HG03342 (cell line): ENCODE measurements at regions not wholly inside any gene's neighbourhood (a gene's known extent, or its start where the extent isn't known, plus 50 kb on each side); places are given as distances from the start of the nearest gene placed in this dataset.
"Not testable (repeated sequence)": the region's sequence is repeated elsewhere in the genome, so short reads cannot be mapped to it uniquely, and the experiment has no call there.

Experiments
- ATAC-seq: cut with Tn5 transposase; IDR thresholded peaks from one replicate; pipeline ENCODE4 v1.9.1; 2021; ENCODE audit warnings: mild to moderate bottlenecking, moderate library complexity; ENCODE audit not compliant: unreplicated experiment

DNA sequence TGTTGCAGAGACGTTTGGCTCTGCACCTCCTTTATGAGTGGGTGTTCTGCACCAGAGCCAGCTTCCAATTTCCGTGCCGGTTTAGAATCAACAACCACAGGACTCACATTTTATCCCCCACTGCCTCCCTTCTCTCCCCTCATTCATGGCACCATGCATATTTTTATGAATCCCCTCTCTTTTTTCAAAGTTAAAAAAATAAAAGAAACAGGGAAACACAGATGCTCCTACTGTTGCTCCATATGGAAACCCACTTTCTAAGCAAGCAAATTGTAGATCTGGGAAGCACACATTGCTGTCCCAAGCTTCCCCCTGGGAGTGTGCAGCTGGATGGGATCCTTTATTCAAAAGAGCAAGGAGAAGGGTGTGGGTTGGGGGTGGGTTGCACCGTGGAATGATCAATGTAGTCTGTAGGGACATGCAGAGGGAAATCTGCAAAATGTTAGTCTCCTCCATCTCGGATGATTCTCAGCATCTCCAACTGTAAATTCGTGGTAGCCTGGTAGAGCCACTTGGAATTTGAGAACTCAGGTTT, 410.0 kb upstream of the ADAMTSL1 start:
- no peak for ATAC-seq

DNA sequence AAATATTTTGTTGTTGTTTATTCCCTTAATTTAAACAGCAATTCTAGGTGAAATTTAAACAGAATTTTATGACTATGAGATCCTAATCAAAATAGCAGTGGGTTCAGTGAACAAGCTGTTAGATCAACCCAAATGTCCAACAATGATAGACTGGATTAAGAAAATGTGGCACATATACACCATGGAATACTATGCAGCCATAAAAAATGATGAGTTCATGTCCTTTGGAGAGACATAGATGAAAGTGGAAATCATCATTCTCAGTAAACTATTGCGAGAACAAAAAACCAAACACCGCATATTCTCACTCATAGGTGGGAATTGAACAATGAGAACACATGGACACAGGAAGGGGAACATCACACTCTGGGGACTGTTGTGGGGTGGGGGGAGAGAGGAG, 407.3 kb upstream of the ADAMTSL1 start:
- not testable (repeated sequence) for ATAC-seq

DNA sequence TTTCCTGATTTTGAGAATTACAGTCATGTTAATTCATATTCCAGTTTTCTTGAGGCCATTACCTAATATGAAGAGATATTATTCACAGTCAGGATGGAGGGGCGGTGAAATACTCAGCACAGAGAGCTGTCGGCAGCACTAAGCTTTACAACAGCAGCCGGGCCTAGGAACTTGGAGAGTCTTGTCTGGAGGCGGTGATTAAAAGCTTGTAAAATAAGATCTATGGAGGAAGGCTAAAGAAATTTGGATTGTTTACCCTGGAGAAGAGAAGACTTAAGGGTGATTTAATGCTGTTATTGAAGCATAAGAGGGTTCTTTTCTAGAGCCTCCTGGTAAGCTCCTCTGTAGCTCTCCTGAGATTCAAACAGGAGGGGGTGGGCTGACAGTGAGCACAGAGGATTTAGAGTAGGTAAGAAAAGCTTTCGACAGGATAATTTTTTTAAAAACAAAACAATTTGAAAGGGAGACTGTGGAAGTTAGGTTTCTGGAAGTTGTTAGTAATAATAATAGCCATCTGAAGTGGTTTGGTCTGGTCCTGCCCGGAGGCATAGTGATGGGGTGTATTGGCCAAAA, 406.3 kb upstream of the ADAMTSL1 start:
- ATAC-seq: no peak

DNA sequence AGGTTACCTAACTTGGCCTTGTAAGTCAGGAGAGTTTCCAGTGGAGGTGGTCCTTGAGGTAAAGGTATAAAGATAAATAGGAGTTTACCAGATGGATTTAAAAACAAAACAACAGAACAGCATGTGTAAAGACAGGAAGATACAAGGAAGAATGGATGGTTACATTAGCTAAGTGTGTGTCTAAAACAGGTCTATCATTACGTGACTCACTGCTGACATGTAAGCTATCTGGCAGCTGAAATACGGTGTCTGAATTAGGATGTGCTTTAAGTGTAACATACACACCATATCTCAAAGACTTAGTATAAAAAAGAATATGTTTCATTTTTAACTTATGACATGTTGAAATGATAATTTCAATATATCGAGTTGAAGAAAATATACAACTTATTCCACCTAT, 405.1 kb upstream of the ADAMTSL1 start:
- no peak for ATAC-seq

DNA sequence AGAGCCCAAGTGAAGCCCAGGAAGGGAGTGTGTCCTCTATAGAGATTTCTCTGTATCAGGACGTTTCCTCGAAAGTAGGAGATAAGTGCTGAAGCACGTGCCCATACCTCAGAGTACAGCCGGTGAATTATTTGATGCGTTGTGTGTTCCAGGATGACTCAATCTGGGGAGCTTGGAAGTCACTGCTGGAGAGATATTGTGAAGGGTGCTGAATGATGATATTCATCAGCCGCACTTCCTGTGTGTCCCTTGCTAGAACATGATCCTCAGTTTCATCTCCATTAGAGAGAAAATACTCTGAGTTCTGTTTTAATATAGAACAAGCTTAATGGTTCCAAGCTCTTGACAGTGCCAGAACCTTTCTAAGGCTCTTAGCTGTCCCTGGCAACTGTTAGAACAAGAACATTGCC, 402.3 kb upstream of the ADAMTSL1 start:
- no peak for ATAC-seq

DNA sequence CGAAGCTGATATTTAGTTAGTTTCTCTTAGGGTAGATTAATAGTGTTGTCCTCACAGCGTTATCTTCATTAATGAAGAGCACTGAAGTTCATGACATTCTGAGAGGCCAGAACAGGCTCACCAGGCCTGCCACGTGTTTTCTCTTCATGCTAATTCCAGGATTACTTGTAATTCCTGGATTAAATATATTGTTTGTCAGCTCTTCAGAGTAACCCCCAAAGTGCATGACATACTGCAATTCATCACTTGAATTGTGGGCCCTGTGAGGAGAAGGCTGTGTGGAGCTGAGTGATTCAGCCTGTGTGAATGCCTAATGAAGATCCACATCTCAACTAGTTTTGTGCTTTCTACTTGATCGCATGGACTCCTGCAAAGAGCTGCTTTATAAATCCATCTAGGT, 401.0 kb upstream of the ADAMTSL1 start:
- no peak for ATAC-seq

DNA sequence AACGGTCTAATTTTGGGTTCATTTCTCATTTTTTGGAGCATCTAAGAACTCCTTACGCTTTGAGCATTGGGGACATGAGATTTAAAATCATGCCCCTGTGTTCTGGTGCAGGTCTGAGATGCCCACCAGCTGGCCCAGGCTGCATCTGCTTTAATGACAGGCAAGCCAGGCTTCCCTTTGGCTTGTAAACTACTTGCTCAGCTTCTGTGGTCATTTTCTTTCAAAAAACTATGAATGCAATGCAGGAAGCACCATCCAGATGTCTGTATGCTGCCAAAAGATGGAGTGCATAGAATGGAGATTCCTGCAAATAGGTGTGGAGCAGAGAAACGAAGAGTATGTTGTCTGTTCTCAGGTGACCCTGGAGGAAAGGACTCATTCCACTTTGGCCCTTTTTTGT, 399.9 kb upstream of the ADAMTSL1 start:
- no peak for ATAC-seq

DNA sequence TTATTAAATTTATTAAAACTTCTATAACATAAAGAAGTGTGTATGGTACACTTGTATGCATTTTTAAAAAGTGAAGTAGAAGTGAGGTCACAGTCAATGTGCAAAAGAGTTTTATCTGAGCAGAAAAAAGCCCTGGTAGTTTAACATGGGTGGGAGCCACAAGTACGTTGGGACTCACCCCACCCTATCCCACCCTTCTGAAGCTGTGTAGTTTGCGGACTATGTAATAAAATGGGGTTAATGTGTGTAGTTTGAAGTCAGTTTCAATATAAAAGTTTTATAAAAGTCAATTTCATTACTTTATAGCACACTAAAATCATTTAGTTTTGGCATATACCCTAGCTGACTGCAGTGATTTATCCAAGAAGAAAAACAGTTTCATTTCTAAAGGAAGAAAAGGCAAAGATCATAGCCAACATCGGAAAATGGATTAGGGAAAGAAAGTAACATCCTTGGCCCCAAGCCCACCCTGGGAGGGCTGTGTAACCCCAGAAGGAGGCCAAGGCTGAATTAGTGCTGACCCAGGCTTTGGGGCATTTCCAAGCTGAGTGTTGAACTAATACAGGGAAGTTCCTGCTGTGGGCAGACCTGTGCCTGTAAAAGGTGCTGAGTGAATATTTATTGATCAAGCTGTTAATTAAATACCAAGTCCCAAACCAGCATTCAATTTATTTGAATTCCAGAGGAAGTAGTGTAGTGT, 398.6 kb upstream of the ADAMTSL1 start:
- ATAC-seq: no peak

DNA sequence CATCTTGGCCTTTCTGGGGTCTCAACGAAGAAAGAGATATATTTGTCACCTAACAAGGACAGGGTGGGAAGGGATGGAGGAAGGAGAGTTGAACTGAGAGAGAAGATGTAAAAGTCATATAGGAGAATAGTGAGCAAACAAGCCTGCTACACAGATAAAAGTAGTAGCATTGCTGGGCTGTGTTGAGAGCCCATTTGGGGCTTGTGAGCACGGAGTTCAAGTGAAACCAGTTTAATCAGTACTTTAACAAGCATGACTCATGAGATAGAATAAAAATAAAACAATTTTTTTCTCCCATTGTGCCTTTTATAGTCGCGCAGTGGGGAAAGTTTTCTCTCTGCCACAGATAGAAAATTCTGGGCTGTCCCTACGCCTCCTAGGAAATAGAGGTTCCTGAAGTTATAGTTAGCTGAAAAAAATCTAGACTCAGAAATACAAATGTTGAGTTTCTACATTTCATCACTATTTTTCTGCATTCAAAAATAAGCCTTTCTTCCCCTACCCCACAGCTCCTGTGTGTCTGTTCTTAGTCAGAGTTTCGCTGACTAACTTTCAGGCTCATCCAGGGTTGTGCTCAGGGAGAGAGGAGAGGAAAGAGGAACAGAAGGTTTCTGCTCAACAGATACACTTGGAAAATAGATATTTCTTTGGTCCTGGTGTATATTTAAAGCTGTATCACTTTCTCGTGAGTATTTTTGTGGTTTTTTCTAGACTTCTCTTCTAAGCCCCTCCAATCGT, 395.8 kb upstream of the ADAMTSL1 start:
- ATAC-seq: no peak

DNA sequence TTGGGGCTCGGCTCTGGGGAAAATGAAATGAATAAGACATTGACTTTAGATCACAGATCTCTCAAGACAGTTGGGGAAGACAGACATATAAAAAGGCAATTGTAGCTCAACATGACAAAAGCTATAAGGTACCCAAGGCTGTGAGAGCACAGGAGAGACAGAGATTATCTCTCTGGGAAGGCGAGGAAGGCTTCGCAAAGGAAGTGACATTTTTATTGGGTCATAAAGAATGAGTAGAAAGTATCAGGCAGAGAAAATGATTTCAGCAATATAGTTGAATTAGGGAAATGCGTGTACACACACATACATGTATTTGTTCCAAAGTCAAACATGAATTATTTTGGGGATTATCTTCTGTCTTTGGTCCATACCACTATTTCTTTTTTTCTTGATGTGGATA, 381.8 kb upstream of the ADAMTSL1 start:
- no peak for ATAC-seq

DNA sequence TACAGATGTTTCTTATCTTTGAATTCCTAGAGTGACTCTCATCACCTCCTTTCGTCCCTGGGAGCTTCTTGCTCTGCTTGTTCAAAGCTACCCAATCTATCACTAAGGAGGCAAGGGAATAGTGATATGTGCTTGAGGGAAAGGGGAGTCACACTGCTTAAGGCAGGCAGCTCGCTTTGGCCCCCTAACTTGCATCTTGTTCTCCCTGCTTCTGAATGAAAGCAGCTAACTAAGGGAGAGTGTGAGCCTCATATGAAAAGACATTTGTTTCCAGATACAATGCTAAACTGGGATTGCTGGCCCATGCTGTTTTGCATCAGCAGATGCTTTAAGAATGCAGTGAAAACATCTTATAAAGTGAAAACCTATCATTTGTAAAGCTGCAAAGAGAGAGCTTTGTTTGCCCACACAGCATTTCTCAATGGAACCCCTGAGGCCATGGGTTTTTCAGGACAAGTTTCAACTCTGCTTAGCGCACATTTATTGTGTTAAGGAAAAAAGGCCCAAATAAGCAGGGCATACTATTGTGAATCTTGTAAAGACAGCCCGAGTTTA, 367.9 kb upstream of the ADAMTSL1 start:
- ATAC-seq: no peak

DNA sequence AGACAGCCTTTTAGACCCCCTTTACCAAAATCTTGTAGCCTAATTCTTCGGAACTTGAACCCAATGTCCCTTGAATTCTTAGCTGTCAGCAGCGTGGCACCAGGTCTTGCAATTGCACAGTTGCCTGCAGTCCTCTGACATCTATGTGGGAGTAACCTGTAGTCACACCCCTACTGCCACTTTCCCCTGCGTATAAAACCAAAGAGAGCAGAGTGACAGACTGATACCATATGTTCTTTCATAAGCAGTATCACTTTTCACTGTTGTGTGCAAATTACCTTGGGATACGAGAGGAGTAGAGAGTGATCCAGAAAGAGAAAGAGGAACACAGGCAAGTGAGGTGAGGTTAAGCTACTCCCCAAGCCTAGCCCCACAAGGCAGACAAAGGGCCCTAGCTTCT, 364.3 kb upstream of the ADAMTSL1 start:
- ATAC-seq: no peak

DNA sequence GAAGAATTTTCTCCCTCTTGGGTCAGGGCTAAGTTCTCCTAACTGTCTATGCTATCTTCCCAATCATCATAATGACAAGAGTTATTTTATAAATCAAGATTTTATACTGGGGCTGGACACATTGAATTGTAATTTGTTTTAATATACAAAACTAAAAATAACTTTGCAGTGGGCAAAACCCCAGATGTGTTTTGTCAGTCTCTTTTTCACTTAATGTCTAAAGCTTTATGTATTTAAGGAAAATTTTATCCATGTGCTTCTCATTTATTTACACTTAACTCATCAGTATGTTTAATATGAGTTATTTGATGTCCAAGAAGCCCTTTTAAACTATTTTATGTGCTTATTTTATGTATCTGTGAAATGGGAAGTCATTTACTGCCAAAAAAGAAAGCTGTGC, 362.8 kb upstream of the ADAMTSL1 start:
- no peak for ATAC-seq

DNA sequence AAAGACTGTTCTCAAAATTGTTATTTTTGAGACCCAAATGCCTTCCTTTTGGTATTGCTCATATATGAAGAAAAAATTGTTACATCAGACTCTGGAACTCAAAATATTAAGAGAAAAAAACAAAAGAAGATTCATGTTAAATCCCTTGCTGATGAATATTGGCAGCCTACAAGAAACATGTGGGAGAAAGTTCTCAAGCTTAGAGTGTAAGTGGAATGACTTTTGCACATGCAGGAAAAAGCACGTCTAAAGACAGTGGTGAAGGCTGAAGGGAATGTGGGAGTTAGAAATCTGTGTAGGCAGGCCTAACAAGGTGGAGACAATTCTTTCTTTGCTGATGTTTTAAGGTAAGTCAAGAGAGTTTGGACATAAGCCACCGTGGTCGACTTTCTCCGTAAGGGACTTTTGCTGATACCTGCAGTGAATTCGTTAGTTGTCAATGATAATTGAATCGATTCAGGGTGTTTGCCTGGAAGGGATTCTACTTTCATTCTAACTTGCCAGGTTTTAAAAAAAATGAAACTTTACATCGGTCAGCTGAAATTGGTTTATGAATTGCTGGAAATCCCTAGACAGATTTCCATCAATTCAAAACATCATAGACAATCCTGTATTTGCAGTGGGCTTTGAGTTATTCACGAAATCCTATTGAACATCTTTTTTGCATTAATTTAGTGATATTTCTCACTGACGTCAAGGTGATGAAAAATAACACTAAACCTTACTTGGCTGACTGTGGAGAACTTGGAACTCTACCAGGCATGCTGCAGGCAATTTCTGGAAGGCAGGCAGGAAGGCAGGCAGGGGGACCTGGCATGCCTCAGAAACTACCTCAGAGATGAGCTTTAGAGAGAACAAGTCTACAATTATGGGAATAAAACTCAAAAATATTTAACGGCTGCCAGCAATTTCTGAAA, 359.1 kb upstream of the ADAMTSL1 start:
- ATAC-seq: no peak

DNA sequence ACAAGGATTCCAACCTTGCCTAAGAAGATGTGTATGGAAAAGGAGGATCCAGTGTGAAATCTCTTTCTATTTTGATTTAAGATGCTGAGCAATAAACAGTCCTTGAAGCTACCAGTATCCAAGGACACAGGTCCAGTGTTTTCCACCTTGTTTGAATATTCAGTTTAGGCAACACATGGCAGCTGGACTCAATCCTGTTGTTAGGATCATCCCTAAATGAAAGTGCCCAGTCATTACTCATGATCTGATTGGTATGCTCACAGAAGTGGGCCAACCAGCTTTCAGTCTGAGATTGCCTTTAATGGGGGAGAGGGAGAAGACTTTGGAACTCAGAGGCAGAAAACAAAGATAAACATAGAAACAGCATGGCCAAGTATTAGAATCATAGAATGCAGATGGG, 355.7 kb upstream of the ADAMTSL1 start:
- no peak for ATAC-seq

DNA sequence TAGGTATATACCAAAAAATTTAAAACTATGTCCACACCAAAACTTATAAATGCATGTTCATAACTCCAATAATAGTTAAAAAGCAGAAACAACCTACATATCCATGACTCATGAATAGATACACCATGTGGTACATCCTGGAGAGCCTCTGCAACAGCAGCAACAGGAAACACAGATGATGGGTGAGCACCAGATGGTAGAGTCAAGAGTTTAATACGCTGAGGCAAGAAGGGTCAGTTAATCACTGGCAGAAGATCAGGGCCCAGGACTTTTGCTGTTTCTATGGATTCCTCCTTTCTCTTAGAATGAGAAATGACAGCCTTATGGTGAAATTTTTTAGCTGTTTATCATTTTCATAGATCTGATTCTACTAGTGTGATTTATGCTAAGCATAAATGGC, 351.8 kb upstream of the ADAMTSL1 start:
- ATAC-seq: no peak

DNA sequence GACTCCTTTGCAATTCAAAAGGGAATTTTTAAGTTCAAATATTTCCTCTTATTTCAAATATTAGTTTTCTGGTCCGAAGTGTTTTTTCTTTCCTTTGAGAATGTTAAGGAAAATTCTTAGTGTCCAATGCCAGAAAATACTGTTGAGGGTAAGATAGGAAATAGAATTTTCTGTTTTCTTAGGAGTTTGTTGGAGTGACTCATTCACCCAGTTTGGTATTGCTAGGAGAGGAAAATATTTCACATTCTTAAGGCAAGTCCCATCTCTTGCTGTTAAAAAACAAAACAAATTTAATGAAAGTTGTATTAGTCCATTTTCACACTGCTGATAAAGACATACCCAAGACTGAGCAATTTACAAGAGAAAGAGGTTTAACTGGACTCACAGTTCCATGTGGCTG, 349.2 kb upstream of the ADAMTSL1 start:
- no peak for ATAC-seq

DNA sequence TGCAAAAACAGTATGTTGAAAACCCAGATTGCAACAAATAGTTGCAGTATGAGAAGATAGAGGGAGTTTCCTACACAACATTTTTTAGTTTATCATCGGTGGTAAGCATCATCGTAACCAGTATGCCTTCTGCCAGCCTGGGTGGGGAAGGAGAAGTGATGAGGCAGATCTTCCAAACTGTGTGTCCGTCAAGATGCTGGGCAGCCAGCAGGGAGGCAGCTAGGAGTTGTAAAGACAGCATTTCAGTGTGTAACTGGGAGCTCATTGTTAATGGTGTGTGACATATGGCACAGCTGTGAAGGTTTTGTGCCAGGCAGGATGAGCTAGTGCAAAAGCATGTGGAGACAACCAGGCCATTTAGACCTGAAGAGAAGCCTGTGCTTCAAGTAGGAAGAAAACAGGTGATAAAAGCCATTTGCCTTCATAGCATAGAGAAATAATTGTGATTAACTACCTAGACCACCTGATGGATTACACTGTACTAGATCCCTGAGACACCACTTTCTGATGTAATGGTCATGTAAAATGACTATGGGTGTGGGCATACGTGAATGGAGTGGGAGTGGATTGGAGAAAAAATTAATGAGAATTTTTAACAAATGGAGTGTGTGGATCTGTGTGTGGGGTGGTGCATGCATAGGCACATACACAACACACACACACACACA, 347.0 kb upstream of the ADAMTSL1 start:
- ATAC-seq: no peak

DNA sequence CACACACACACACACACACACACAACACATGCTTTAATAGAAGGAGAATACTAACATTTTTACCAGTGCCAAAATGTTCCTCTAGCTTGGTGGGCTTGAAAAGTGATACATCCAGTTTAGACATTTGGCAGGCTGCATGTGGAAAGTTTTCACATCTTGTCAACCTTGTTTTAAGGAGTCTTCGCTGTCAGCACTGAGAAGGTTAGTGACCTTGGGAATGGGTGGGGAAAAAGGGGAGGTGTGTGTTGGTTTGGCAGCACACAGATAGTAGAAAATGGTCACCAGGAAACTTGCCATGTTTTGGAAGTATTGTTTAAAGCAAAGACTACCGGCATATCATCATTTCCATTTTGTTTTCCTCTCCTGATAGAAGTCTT, 346.5 kb upstream of the ADAMTSL1 start:
- ATAC-seq: no peak

DNA sequence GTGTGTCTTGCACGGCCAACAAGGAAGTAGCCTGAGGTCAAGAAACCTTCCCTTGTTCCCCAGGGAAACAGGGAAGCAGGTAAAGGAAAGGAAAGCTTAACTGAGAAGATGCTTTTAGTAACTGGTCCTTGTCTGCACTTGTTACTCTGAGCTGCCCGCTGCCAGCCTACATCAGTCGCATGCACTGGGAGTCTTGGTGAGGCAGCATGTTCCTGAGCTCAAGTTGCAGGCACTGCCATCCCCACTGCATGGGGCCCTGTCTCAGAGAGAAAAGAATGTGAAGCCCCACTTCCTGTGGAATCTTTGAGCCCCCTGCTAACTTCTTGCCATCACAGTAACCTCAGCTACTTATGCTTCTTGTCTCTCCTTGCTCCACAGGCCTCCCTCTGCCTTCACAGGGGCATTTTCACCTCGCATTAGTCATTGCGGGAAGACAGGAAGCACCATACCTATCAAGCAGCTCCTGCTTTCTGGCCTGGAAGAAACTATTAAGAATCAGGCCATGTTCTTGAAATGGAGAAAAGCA, 344.1 kb upstream of the ADAMTSL1 start:
- no peak for ATAC-seq
